OCI-LY3 (cell line): ENCODE measurements at regions not wholly inside any gene's neighbourhood (a gene's known extent, or its start where the extent isn't known, plus 50 kb on each side); places are given as distances from the start of the nearest gene placed in this dataset.
A peak's percentile ranks its signal among the peaks of the same experiment; 100 is the strongest.
"Not testable (repeated sequence)": the region's sequence is repeated elsewhere in the genome, so short reads cannot be mapped to it uniquely, and the experiment has no call there.

Experiments
- H2AFZ ChIP-seq: fragments of 200-600, 300-600 bp; shearing (Covaris generic); 2 replicates; pipeline ENCODE4 v1.6.0; 2014; ENCODE audit warnings: antibody characterized with exemption, low read depth, low read length
- H3K27ac ChIP-seq: fragments of 200-600, 300-600 bp; sonication (generic); 2 replicates; pipeline ENCODE4 v1.5.1; 2014; ENCODE audit warnings: mild to moderate bottlenecking, low read length, moderate library complexity, mixed read lengths
- H3K27me3 ChIP-seq: fragments of 200-600, 300-600 bp; sonication (generic); 2 replicates; pipeline ENCODE4 v1.6.1; 2014; ENCODE audit warnings: low read depth, low read length, mixed read lengths
- H3K36me3 ChIP-seq: fragments of 200-600, 300-600 bp; sonication (generic); replicated peaks from 2 replicates; pipeline ENCODE3; 2014; ENCODE audit warnings: low read depth, low read length, mixed read lengths
- H3K4me1 ChIP-seq: fragments of 300-600, 200-600 bp; sonication (generic); 2 replicates; pipeline ENCODE4 v1.6.1; 2014; ENCODE audit warnings: low read length, mixed read lengths
- H3K4me2 ChIP-seq: fragments of 200-600, 300-600 bp; sonication (generic); 2 replicates; pipeline ENCODE4 v1.6.1; 2014; ENCODE audit warnings: low read length, mixed read lengths
- H3K4me3 ChIP-seq: fragments of 300-600, 200-600 bp; sonication (generic); 2 replicates; pipeline ENCODE4 v1.5.1; 2014; ENCODE audit warnings: antibody characterized with exemption, mild to moderate bottlenecking, low read length, moderate library complexity
- H3K79me2 ChIP-seq: fragments of 300-600, 200-600 bp; shearing (Covaris generic); 2 replicates; pipeline ENCODE4 v1.6.1; 2014; ENCODE audit warnings: mild to moderate bottlenecking, low read length, mixed read lengths
- H3K9ac ChIP-seq: fragments of 300-600, 200-600 bp; shearing (Covaris generic); 2 replicates; pipeline ENCODE4 v1.6.0; 2014; ENCODE audit warnings: mild to moderate bottlenecking, low read length, moderate library complexity
- H3K9me3 ChIP-seq: fragments of 200-600, 300-600 bp; shearing (Covaris generic); 2 replicates; pipeline ENCODE4 v1.6.1; 2014; ENCODE audit warnings: low read length, mixed read lengths; ENCODE audit not compliant: insufficient read depth
- H4K20me1 ChIP-seq: fragments of 200-600, 300-600 bp; sonication (generic); 2 replicates; pipeline ENCODE4 v1.6.1; 2016; ENCODE audit warnings: low read length, mixed read lengths; ENCODE audit not compliant: insufficient read depth
- EZH2phosphoT487 ChIP-seq: fragments of 200-600 bp; shearing (Covaris generic); IDR thresholded peaks from 2 replicates; pipeline ENCODE4 v1.6.1; 2018; ENCODE audit warnings: antibody characterized with exemption, mixed run types, low read depth
- TF ChIP-seq, protein P1 (sequence below): fragments of 200-600, 300-600 bp; sonication (generic); IDR thresholded peaks from 2 replicates; pipeline ENCODE4 v1.5.1; 2014; ENCODE audit warnings: antibody characterized with exemption, low read length, low read depth

DNA sequence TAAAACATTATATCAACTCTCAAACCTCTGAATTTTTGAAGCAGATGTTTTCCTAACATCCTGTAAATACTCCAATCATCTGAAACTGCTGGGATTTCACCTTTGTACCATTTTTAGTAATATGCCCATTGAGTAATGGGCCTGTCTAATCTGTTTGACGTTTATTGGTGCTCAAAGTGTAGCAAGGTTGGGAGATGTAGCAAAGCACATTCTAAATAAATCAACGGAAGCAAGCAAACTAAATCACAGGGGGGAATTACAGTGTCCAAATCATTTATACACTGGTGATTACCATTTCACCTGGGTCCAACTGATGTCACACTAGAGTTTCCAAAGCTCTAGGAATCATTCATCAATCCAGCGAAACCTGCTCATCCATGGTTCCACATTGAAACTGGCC is 518.7 kb upstream of the TBL1XR1 start:
- Histone ChIP-seq H2AFZ (no peak overlapping the region), H3K27me3 (no peaks in the 10 kb centered on the region), H3K4me3 (no peak overlapping the region), H4K20me1 (no peaks in the 10 kb centered on the region), H3K27ac (no peak overlapping the region), H3K9me3 (no peaks in the 10 kb centered on the region), H3K4me1 (peaks cover 16% of the 10 kb centered on the region), H3K36me3 (no peaks in the 10 kb centered on the region), H3K79me2 (no peaks in the 10 kb centered on the region), H3K9ac (no peak overlapping the region), H3K4me2 (no peak overlapping the region)
- TF ChIP-seq EZH2phosphoT487: no peak

DNA sequence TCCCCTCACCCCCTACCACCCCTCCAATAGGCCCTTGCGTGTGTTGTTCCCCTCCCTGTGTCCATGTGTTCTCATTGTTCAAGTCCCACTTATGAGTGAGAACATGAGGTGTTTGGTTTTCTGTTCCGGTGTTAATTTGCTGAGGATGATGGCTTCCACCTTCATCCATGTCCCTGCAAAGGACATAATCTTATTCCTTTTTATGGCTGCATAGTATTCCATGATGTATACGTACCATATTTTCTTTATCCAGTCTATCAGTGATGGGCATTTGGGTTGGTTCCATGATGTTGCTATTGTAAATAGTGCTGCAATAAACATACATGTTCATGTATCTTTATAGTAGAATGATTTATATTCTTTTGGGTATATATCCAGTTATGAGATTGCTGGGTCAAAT is 523.6 kb upstream of the TBL1XR1 start:
- H3K9ac ChIP-seq, H4K20me1 ChIP-seq, H3K27me3 ChIP-seq, H3K27ac ChIP-seq, H3K4me2 ChIP-seq, H3K9me3 ChIP-seq, H2AFZ ChIP-seq, H3K79me2 ChIP-seq, H3K4me1 ChIP-seq, H3K36me3 ChIP-seq, H3K4me3 ChIP-seq: not testable (repeated sequence)

DNA sequence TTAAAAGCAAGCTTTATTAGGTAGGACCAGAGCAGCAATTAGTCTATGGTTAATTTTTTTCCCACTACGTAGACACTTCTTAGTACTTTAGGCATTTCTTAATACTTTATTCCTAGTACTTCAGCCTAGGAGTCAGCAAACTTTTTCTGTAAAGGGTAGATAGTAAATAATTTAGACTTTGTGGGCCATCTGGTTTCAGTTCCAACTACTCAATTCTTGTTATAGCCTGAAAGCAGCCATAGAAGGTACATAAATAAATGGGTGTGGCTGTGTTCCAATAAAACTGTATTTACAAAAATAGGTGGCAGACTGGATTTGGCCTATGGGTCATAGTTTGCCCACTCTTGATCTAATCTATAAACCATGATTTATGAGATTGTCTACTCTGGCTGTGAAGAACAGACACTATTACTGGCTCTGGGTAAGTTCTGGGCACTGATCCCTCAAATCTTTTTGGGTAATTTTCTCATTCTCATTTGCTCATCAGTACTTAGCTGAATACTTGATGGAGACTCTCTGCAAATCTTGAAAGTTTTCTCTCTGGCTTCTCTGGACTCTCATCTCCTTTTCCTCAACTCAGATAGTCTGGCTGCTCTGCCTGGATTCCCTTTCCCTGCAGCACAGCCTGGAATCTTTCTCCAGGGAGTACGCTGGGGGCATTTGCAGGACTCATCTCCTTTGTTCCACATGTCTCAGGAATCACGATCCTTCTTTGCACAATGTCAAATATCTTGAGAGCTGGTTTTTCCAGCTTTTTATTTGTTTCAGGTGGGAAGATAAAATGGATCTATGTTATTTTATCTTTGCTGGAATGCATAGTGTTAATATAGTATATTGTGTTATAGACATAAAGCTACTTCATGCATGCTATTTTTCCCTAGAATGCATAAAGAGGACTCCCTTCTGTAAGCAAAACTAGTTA is 524.8 kb upstream of the TBL1XR1 start:
- Histone ChIP-seq H3K36me3 (no peaks in the 10 kb centered on the region), H3K4me2 (no peak overlapping the region), H3K4me1 (peaks cover 20% of the 10 kb centered on the region), H2AFZ (no peak overlapping the region), H3K9me3 (no peaks in the 10 kb centered on the region), H3K79me2 (no peaks in the 10 kb centered on the region), H4K20me1 (no peaks in the 10 kb centered on the region), H3K27ac (no peak overlapping the region), H3K27me3 (no peaks in the 10 kb centered on the region), H3K9ac (no peak overlapping the region), H3K4me3 (no peak overlapping the region)
- TF ChIP-seq, protein P1, sequence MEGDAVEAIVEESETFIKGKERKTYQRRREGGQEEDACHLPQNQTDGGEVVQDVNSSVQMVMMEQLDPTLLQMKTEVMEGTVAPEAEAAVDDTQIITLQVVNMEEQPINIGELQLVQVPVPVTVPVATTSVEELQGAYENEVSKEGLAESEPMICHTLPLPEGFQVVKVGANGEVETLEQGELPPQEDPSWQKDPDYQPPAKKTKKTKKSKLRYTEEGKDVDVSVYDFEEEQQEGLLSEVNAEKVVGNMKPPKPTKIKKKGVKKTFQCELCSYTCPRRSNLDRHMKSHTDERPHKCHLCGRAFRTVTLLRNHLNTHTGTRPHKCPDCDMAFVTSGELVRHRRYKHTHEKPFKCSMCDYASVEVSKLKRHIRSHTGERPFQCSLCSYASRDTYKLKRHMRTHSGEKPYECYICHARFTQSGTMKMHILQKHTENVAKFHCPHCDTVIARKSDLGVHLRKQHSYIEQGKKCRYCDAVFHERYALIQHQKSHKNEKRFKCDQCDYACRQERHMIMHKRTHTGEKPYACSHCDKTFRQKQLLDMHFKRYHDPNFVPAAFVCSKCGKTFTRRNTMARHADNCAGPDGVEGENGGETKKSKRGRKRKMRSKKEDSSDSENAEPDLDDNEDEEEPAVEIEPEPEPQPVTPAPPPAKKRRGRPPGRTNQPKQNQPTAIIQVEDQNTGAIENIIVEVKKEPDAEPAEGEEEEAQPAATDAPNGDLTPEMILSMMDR: no peak
- TF ChIP-seq EZH2phosphoT487: no peak

DNA sequence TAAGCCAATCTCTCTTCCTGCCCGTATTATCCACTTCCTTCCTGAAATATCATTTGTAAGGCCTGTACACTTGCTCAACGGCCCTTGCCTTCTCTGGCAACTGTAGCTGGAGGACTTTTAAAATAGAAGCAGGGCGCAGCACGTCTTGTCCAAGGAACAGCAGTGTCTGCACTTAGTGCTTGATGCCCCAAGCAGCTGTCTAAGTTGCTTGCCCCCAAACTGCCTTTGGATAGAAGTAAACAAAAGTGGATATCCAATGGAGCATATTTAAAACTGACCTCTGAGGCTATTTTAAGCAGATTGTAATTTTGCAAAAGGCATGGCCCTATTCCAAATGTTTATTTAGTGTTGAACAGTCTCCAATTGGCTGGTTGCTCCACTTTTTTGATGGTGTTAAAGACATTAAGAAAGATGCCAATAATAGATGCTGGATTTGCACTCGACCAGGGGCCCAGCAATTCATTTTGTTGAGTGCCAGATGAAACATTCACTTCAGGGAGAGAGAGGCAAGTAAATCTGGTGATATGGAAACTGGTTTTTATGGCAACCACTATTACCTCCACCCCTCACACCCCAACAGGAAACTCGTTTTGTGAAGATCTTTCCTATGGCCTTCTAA is 526.8 kb upstream of the TBL1XR1 start:
- peaks cover 20% of the 10 kb centered on the region for H3K4me1 ChIP-seq
- no peak overlapping the region for H3K9ac ChIP-seq
- no peak overlapping the region for H3K4me3 ChIP-seq
- H2AFZ ChIP-seq: no peak overlapping the region
- TF ChIP-seq EZH2phosphoT487: no peak
- TF ChIP-seq, protein P1: no peak
- no peaks in the 10 kb centered on the region for H3K79me2 ChIP-seq
- H3K27me3 ChIP-seq: no peaks in the 10 kb centered on the region
- no peaks in the 10 kb centered on the region for H4K20me1 ChIP-seq
- no peak overlapping the region for H3K4me2 ChIP-seq
- H3K36me3 ChIP-seq: no peaks in the 10 kb centered on the region
- no peaks in the 10 kb centered on the region for H3K9me3 ChIP-seq
- H3K27ac ChIP-seq: no peak overlapping the region

DNA sequence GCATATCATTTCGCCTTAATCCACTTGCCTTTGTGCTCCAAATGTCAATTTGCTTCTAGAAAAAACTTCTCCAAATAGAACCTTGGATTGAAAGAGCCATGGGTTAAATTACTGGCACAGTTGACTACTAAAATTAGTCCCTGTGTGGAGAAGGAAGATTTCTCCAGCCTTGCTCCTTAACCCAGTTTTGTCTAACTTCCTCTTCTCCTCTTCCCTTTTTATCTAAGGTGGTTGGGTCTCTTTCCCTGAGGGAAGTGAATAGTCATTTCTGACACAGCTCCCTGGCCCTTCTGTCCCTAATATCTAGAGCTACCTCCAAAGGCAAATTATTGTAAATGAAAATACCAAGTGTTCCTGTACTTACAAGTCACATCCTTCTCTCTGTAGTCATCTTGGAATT is 527.9 kb upstream of the TBL1XR1 start:
- no peak overlapping the region for H3K4me3 ChIP-seq
- H3K4me1 ChIP-seq: peaks cover 25% of the 10 kb centered on the region
- H3K27me3 ChIP-seq: no peaks in the 10 kb centered on the region
- peak overlapping the region; percentile 14; the same call in 1 of the 2 replicates for H3K4me2 ChIP-seq
- no peak overlapping the region for H3K27ac ChIP-seq
- no peak overlapping the region for H3K9ac ChIP-seq
- no peaks in the 10 kb centered on the region for H3K9me3 ChIP-seq
- H4K20me1 ChIP-seq: no peaks in the 10 kb centered on the region
- H3K79me2 ChIP-seq: no peaks in the 10 kb centered on the region
- no peaks in the 10 kb centered on the region for H3K36me3 ChIP-seq
- H2AFZ ChIP-seq: no peak overlapping the region
- TF ChIP-seq, protein P1: no peak
- TF ChIP-seq EZH2phosphoT487: no peak
